IMR-90 (cell line): ENCODE measurements at regions not wholly inside any gene's neighbourhood (a gene's known extent, or its start where the extent isn't known, plus 50 kb on each side); places are given as distances from the start of the nearest gene placed in this dataset.

Experiments used
- ATAC-seq: fragments of 200-7000 bp; cut with Tn5 transposase; 2 replicates; pipeline ENCODE4 v1.9.1; 2020; ENCODE audit warnings: low read depth, mild to moderate bottlenecking, moderate library complexity
- BruUV-seq: library from RNA; stranded (reverse); fragments of 400-500 nt; replicated peaks from 2 replicates; lab custom pipeline; 2021; lab: Mats Ljungman, UMichigan
- CTCF ChIA-PET: fragments of 300-600 bp; formaldehyde crosslinking; extraction: SDS; loops from one replicate; lab custom pipeline; 2021; ENCODE audit warnings: antibody characterized with exemption; lab: Yijun Ruan, JAX
- POLR2A ChIA-PET: fragments of 300-600 bp; sonication (Branson Sonifier 250); formaldehyde crosslinking; loops from one replicate; lab custom pipeline; 2022; ENCODE audit warnings: antibody characterized with exemption; ENCODE audit not compliant: unreplicated experiment; lab: Charles Lee
- DNase-seq: peaks from one replicate; pipeline ENCODE4 v3.0.0; 2013
- H2AFZ ChIP-seq: replicated peaks from 2 replicates; pipeline ENCODE3; 2013; ENCODE audit warnings: low read length, mild to moderate bottlenecking; ENCODE audit not compliant: poor library complexity
- H2AK5ac ChIP-seq: 2 replicates; pipeline ENCODE4 v1.6.1; 2013; ENCODE audit warnings: low read depth, low read length, inconsistent platforms
- H2AK9ac ChIP-seq: replicated peaks from 2 replicates; pipeline ENCODE3; 2013; ENCODE audit warnings: mild to moderate bottlenecking, low read depth, low read length, moderate library complexity; ENCODE audit not compliant: poor library complexity
- H2BK120ac ChIP-seq: 2 replicates; pipeline ENCODE4 v1.6.1; 2013; ENCODE audit warnings: low read depth, low read length, inconsistent platforms
- H2BK15ac ChIP-seq: 3 replicates; pipeline ENCODE4 v1.6.1; 2013; ENCODE audit warnings: low read depth, low read length, inconsistent platforms
- H2BK20ac ChIP-seq: 2 replicates; pipeline ENCODE4 v1.6.1; 2013; ENCODE audit warnings: low read depth, mild to moderate bottlenecking, inconsistent platforms, low read length, moderate library complexity
- H2BK5ac ChIP-seq: 2 replicates; pipeline ENCODE4 v1.6.1; 2013; ENCODE audit warnings: mild to moderate bottlenecking, low read depth, low read length, inconsistent platforms; ENCODE audit not compliant: poor library complexity, severe bottlenecking
- H3K14ac ChIP-seq: replicated peaks from 2 replicates; pipeline ENCODE4 v1.6.1; 2013; ENCODE audit warnings: low read depth, low read length, inconsistent platforms
- H3K18ac ChIP-seq: 2 replicates; pipeline ENCODE4 v1.6.1; 2013; ENCODE audit warnings: low read depth, low read length, control low read depth
- H3K23ac ChIP-seq: 2 replicates; pipeline ENCODE4 v1.6.1; 2013; ENCODE audit warnings: low read depth, low read length, inconsistent platforms
- H3K27ac ChIP-seq: 2 replicates; pipeline ENCODE4 v1.5.1; 2013; ENCODE audit warnings: mild to moderate bottlenecking, control low read depth, low read length; ENCODE audit not compliant: insufficient read depth
- H3K27me3 ChIP-seq: 2 replicates; pipeline ENCODE4 v1.6.1; 2013; ENCODE audit warnings: low read length; ENCODE audit not compliant: control insufficient read depth, insufficient read depth
- H3K36me3 ChIP-seq: 2 replicates; pipeline ENCODE4 v1.6.1; 2013; ENCODE audit warnings: low read length, mixed read lengths; ENCODE audit not compliant: control insufficient read depth, insufficient read depth
- H3K4ac ChIP-seq: 2 replicates; pipeline ENCODE4 v1.6.1; 2013; ENCODE audit warnings: low read depth, low read length, inconsistent platforms
- H3K4me1 ChIP-seq: 2 replicates; pipeline ENCODE4 v1.6.1; 2013; ENCODE audit warnings: low read length, mixed read lengths; ENCODE audit not compliant: control insufficient read depth, insufficient read depth
- H3K4me2 ChIP-seq: 2 replicates; pipeline ENCODE4 v1.6.1; 2013; ENCODE audit warnings: low read depth, mild to moderate bottlenecking, control low read depth, low read length, moderate library complexity
- H3K4me3 ChIP-seq: 2 replicates; pipeline ENCODE4 v1.5.1; 2013; ENCODE audit warnings: low read depth, mild to moderate bottlenecking, control low read depth, low read length, moderate library complexity; ENCODE audit not compliant: insufficient read depth
- H3K56ac ChIP-seq: 2 replicates; pipeline ENCODE4 v1.6.1; 2013; ENCODE audit warnings: low read length, inconsistent platforms; ENCODE audit not compliant: insufficient read depth; ENCODE audit errors: extremely low read depth
- H3K79me1 ChIP-seq, 2 experiments: 2 replicates each; pipeline ENCODE4 v1.6.1; 2013; ENCODE audit warnings: low read length in 2 of 2, inconsistent platforms in 1 of 2, low read depth in 1 of 2
- H3K9ac ChIP-seq: 2 replicates; pipeline ENCODE4 v1.6.1; 2013; ENCODE audit warnings: low read depth, low read length, control low read depth
- H3K9me1 ChIP-seq: 2 replicates; pipeline ENCODE4 v1.6.1; 2013; ENCODE audit warnings: low read length, inconsistent platforms; ENCODE audit not compliant: insufficient read depth
- H3K9me3 ChIP-seq: 2 replicates; pipeline ENCODE4 v1.6.1; 2013; ENCODE audit warnings: low read length; ENCODE audit not compliant: control insufficient read depth, insufficient read depth
- H4K20me1 ChIP-seq: 2 replicates; pipeline ENCODE4 v1.6.1; 2013; ENCODE audit warnings: low read length, inconsistent platforms; ENCODE audit not compliant: insufficient read depth
- H4K5ac ChIP-seq: 2 replicates; pipeline ENCODE4 v1.6.1; 2013; ENCODE audit warnings: mild to moderate bottlenecking, low read depth, low read length, control low read depth
- H4K8ac ChIP-seq, 2 experiments: 2 replicates each; pipeline ENCODE4 v1.6.1; 2013; ENCODE audit warnings: low read depth in 2 of 2, low read length in 2 of 2, control low read depth in 1 of 2, inconsistent platforms in 1 of 2
- H4K91ac ChIP-seq: 2 replicates; pipeline ENCODE4 v1.6.1; 2013; ENCODE audit warnings: low read depth, low read length, inconsistent platforms; ENCODE audit not compliant: insufficient read depth
- BHLHE40 ChIP-seq: fragments of 150-350 bp; IDR thresholded peaks from 2 replicates; pipeline ENCODE4 v1.6.1; 2016; ENCODE audit warnings: mild to moderate bottlenecking, low read depth, low read length
- CEBPB ChIP-seq: IDR thresholded peaks from 2 replicates; pipeline ENCODE4 v1.6.1; 2012; ENCODE audit warnings: low read depth, low read length, improper control_type of control experiment
- CHD1 ChIP-seq: IDR thresholded peaks from 2 replicates; pipeline ENCODE4 v1.6.1; 2012; ENCODE audit warnings: low read depth, low read length, improper control_type of control experiment
- CTCF ChIP-seq: conservative IDR thresholded peaks from 2 replicates; pipeline ENCODE4 v1.5.1; 2012; ENCODE audit warnings: mild to moderate bottlenecking, low read depth, low read length, improper control_type of control experiment
- ELK1 ChIP-seq: fragments of 150-350 bp; IDR thresholded peaks from 2 replicates; pipeline ENCODE4 v1.6.1; 2016; ENCODE audit warnings: low read depth, mild to moderate bottlenecking, low read length, moderate library complexity, borderline replicate concordance
- FOS ChIP-seq: fragments of 150-350 bp; IDR thresholded peaks from 2 replicates; pipeline ENCODE4 v1.6.1; 2016; ENCODE audit warnings: low read depth, low read length
- MAFK ChIP-seq: IDR thresholded peaks from 2 replicates; pipeline ENCODE4 v1.6.1; 2012; ENCODE audit warnings: low read depth, low read length, improper control_type of control experiment
- MAZ ChIP-seq: IDR thresholded peaks from 2 replicates; pipeline ENCODE4 v1.6.1; 2012; ENCODE audit warnings: low read depth, mild to moderate bottlenecking, low read length, improper control_type of control experiment, moderate library complexity, borderline replicate concordance
- MXI1 ChIP-seq: IDR thresholded peaks from 2 replicates; pipeline ENCODE4 v1.6.1; 2012; ENCODE audit warnings: low read depth, mild to moderate bottlenecking, low read length, moderate library complexity, borderline replicate concordance
- NFE2L2 ChIP-seq: fragments of 150-350 bp; IDR thresholded peaks from 2 replicates; pipeline ENCODE4 v1.6.1; 2016; ENCODE audit warnings: low read depth, mild to moderate bottlenecking, low read length
- POLR2A ChIP-seq: IDR thresholded peaks from 2 replicates; pipeline ENCODE4 v1.6.1; 2012; ENCODE audit warnings: mild to moderate bottlenecking, low read depth, low read length
- RAD21 ChIP-seq: IDR thresholded peaks from 2 replicates; pipeline ENCODE4 v1.6.1; 2012; ENCODE audit warnings: low read length, improper control_type of control experiment
- RCOR1 ChIP-seq: IDR thresholded peaks from 2 replicates; pipeline ENCODE4 v1.6.1; 2012; ENCODE audit warnings: mild to moderate bottlenecking, low read length, improper control_type of control experiment; ENCODE audit not compliant: insufficient replicate concordance
- RFX5 ChIP-seq: IDR thresholded peaks from 2 replicates; pipeline ENCODE4 v1.8.0; 2012; ENCODE audit warnings: low read depth, mild to moderate bottlenecking, low read length, moderate library complexity
- SMC3 ChIP-seq: fragments of 150-350 bp; IDR thresholded peaks from 2 replicates; pipeline ENCODE4 v1.6.1; 2016; ENCODE audit warnings: low read depth, mild to moderate bottlenecking, antibody characterized with exemption, low read length, moderate library complexity
- USF2 ChIP-seq: fragments of 150-350 bp; IDR thresholded peaks from 2 replicates; pipeline ENCODE4 v1.6.1; 2017; ENCODE audit warnings: mild to moderate bottlenecking, antibody characterized with exemption, low read length, low read depth
- WGBS, 2 experiments: methylation state at CpG; one replicate each; pipeline versions ENCODE4 v1.1.5 to v1.1.7; 2013; ENCODE audit warnings: missing lambda C conversion rate in 2 of 2; ENCODE audit not compliant: insufficient read length in 1 of 2; ENCODE audit errors: extremely low coverage in 2 of 2; 5-methylcytosine and 5-hydroxymethylcytosine counted together
- dilution Hi-C: fragments of 300-500 bp; cut with HindIII; formaldehyde crosslinking; loops from one replicate; pipeline ENCODE4 v1.14.3; 2018; ENCODE audit warnings: low sequenced_read_pairs; ENCODE audit not compliant: unreplicated experiment
- in situ Hi-C: fragments of 300-500 bp; cut with MboI; formaldehyde crosslinking; loops from 3 replicates; pipeline ENCODE4 v1.14.3; 2019; ENCODE audit warnings: low sequenced_read_pairs, inconsistent platforms, mixed read lengths
- intact Hi-C: fragments of 100-400 bp; cut with micrococcal nuclease; formaldehyde crosslinking; loops from 2 replicates; pipeline ENCODE4 v1.10.0; 2022

DNA sequence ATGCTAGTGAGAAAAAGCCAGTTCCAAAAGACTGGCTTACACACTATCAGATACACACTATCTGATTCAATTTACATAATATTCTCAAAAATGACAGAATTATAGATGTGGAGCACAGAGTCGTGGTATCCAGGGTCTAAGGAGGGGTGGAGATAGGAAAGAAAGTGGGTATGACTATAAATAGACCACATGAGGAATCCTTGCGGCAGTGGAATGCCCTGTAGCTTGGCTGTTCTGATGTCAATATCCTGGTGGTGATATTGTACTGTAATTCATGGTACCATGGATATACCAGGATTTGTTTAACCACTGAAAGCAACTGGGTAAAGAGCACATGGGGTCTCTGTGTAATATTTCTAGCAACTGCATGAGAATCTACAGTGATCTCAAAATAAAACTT, 67.7 kb upstream of the TMEM72 start:
- no peak overlapping the region for H4K8ac ChIP-seq
- no peak overlapping the region for H3K4me2 ChIP-seq
- H3K4me3 ChIP-seq, result no peak overlapping the region
- peaks cover under 1% of the 10 kb centered on the region for H3K9me3 ChIP-seq
- no peak overlapping the region for H3K27ac ChIP-seq
- dilution Hi-C loops, result no loop called here
- no peak overlapping the region for H2BK20ac ChIP-seq
- no peak overlapping the region for H2AFZ ChIP-seq
- POLR2A ChIA-PET, result no interaction called here
- H2AK5ac ChIP-seq, result no peak overlapping the region
- H3K18ac ChIP-seq, result no peak overlapping the region
- peaks cover 1% of the 10 kb centered on the region for H3K4me1 ChIP-seq
- H3K14ac ChIP-seq, result no peak overlapping the region
- no peak overlapping the region for H2AK9ac ChIP-seq
- BruUV-seq, result no TSS peak
- H3K56ac ChIP-seq, result no peak overlapping the region
- H4K20me1 ChIP-seq, result no peaks in the 10 kb centered on the region
- H2BK15ac ChIP-seq, result no peak overlapping the region
- H3K36me3 ChIP-seq, result no peaks in the 10 kb centered on the region
- WGBS, 2 experiments, result 80% methylated on average over 1 of the region's 2 CpGs; no CpG with 5 or more reads in 1 of the 2 experiments
- no peak overlapping the region for H3K9ac ChIP-seq
- no peak overlapping the region for H2BK5ac ChIP-seq
- no peaks in the 10 kb centered on the region for H3K79me1 ChIP-seq
- DNase-seq (no peak), ATAC-seq (no peak)
- H3K9me1 ChIP-seq, result no peaks in the 10 kb centered on the region
- intact Hi-C loops, result no loop called here
- no peak overlapping the region for H2BK120ac ChIP-seq
- no peak overlapping the region for H3K23ac ChIP-seq
- H3K27me3 ChIP-seq, result no peaks in the 10 kb centered on the region
- H4K5ac ChIP-seq, result no peak overlapping the region
- no peak for TF ChIP-seq USF2
- TF ChIP-seq FOS, result no peak
- TF ChIP-seq RFX5, result no peak
- no peak for TF ChIP-seq MAZ
- TF ChIP-seq ELK1, result no peak
- no peak for TF ChIP-seq MXI1
- TF ChIP-seq CTCF, result no peak
- no peak for TF ChIP-seq CEBPB
- TF ChIP-seq POLR2A, result no peak
- no peak for TF ChIP-seq MAFK
- TF ChIP-seq NFE2L2, result no peak
- no peak for TF ChIP-seq CHD1
- no peak for TF ChIP-seq SMC3
- no peak for TF ChIP-seq RAD21
- no peak for TF ChIP-seq BHLHE40
- no peak for TF ChIP-seq RCOR1
- H3K4ac ChIP-seq, result no peak overlapping the region
- H4K91ac ChIP-seq, result no peak overlapping the region
- CTCF ChIA-PET, result no interaction called here
- in situ Hi-C loops, result no loop called here
